ENCODE measurements at regions not wholly inside any gene's neighbourhood (a gene's known extent, or its start where the extent isn't known, plus 50 kb on each side); places are given as distances from the start of the nearest gene placed in this dataset.

- ATAC-seq = no peak
- H3K4me3 Mint-ChIP-seq = no peak overlapping the region
- no peak overlapping the region for H3K27ac Mint-ChIP-seq
- H3K9me3 Mint-ChIP-seq = peaks cover 7% of the 10 kb centered on the region
- H3K36me3 Mint-ChIP-seq = no peaks in the 10 kb centered on the region
- no peaks in the 10 kb centered on the region for H3K4me1 Mint-ChIP-seq
- no peak for DNase-seq (ENCODE audit: low spot score in 2 of 2)
Observed at GRCh38 chr12:24057920-24058476, 108.5 kb upstream of the SOX5 start.

- peaks cover 11% of the 10 kb centered on the region for H3K9me3 Mint-ChIP-seq
- no peak overlapping the region for H3K27ac Mint-ChIP-seq
- H3K4me3 Mint-ChIP-seq = no peak overlapping the region
- DNase-seq (ENCODE audit: low spot score in 2 of 2) (no peak), ATAC-seq (no peak)
- no peaks in the 10 kb centered on the region for H3K36me3 Mint-ChIP-seq
- no peaks in the 10 kb centered on the region for H3K4me1 Mint-ChIP-seq
Observed at GRCh38 chr12:24055747-24056146, 106.3 kb upstream of the SOX5 start.

GRCh38 chr12:24054416-24054815 lies 104.9 kb upstream of the SOX5 start:
- no peaks in the 10 kb centered on the region for H3K4me1 Mint-ChIP-seq
- no peaks in the 10 kb centered on the region for H3K36me3 Mint-ChIP-seq
- DNase-seq (ENCODE audit: low spot score in 2 of 2) (no peak), ATAC-seq (no peak)
- H3K4me3 Mint-ChIP-seq = no peak overlapping the region
- peaks cover 8% of the 10 kb centered on the region for H3K9me3 Mint-ChIP-seq
- no peak overlapping the region for H3K27ac Mint-ChIP-seq

- no peak overlapping the region for H3K4me3 Mint-ChIP-seq
- no peaks in the 10 kb centered on the region for H3K4me1 Mint-ChIP-seq
- H3K36me3 Mint-ChIP-seq = no peaks in the 10 kb centered on the region
- ATAC-seq (no peak), DNase-seq (ENCODE audit: low spot score in 2 of 2) (no peak)
- peaks cover 12% of the 10 kb centered on the region for H3K9me3 Mint-ChIP-seq
- H3K27ac Mint-ChIP-seq = no peak overlapping the region
Observed at GRCh38 chr12:24049728-24050127, 100.3 kb upstream of the SOX5 start.

GRCh38 chr12:24049101-24049500 lies 99.6 kb upstream of the SOX5 start:
- H3K36me3 Mint-ChIP-seq = no peaks in the 10 kb centered on the region
- no peak overlapping the region for H3K4me3 Mint-ChIP-seq
- no peaks in the 10 kb centered on the region for H3K4me1 Mint-ChIP-seq
- peaks cover 8% of the 10 kb centered on the region for H3K9me3 Mint-ChIP-seq
- DNase-seq (ENCODE audit: low spot score in 2 of 2) (no peak), ATAC-seq (no peak)
- H3K27ac Mint-ChIP-seq = no peak overlapping the region

GRCh38 chr12:24048446-24048845 lies 99.0 kb upstream of the SOX5 start:
- ATAC-seq = no peak
- no peak for DNase-seq (ENCODE audit: low spot score in 2 of 2)
- Mint-ChIP-seq H3K36me3 (no peaks in the 10 kb centered on the region), H3K9me3 (peaks cover 8% of the 10 kb centered on the region), H3K27ac (no peak overlapping the region), H3K4me3 (no peak overlapping the region), H3K4me1 (no peaks in the 10 kb centered on the region)

- Mint-ChIP-seq H3K4me1 (no peaks in the 10 kb centered on the region), H3K9me3 (peaks cover 8% of the 10 kb centered on the region), H3K4me3 (no peak overlapping the region), H3K36me3 (no peaks in the 10 kb centered on the region), H3K27ac (no peak overlapping the region)
- DNase-seq (ENCODE audit: low spot score in 2 of 2) (no peak), ATAC-seq (no peak)
Observed at GRCh38 chr12:24047326-24047725, 97.9 kb upstream of the SOX5 start.

- no peak overlapping the region for H3K4me3 Mint-ChIP-seq
- no peak overlapping the region for H3K27ac Mint-ChIP-seq
- peaks cover 4% of the 10 kb centered on the region for H3K9me3 Mint-ChIP-seq
- DNase-seq (ENCODE audit: low spot score in 2 of 2) = no peak
- ATAC-seq = no peak
- no peaks in the 10 kb centered on the region for H3K36me3 Mint-ChIP-seq
- H3K4me1 Mint-ChIP-seq = no peaks in the 10 kb centered on the region
Observed at GRCh38 chr12:24045816-24046257, 96.4 kb upstream of the SOX5 start.

GRCh38 chr12:24044941-24045703 lies 95.7 kb upstream of the SOX5 start:
- Mint-ChIP-seq H3K36me3 (no peaks in the 10 kb centered on the region), H3K4me1 (no peaks in the 10 kb centered on the region), H3K4me3 (no peak overlapping the region), H3K9me3 (peaks cover 4% of the 10 kb centered on the region), H3K27ac (no peak overlapping the region)
- no peak for DNase-seq (ENCODE audit: low spot score in 2 of 2)
- ATAC-seq = no peak

- Mint-ChIP-seq H3K9me3 (peaks cover 4% of the 10 kb centered on the region), H3K4me1 (no peaks in the 10 kb centered on the region), H3K4me3 (no peak overlapping the region), H3K27ac (no peak overlapping the region), H3K36me3 (no peaks in the 10 kb centered on the region)
- DNase-seq (ENCODE audit: low spot score in 2 of 2) = no peak
- no peak for ATAC-seq
Observed at GRCh38 chr12:24042651-24043050, 93.2 kb upstream of the SOX5 start.

- DNase-seq (ENCODE audit: low spot score in 2 of 2) = no peak
- H3K4me3 Mint-ChIP-seq = no peak overlapping the region
- H3K27ac Mint-ChIP-seq = no peak overlapping the region
- H3K9me3 Mint-ChIP-seq = no peaks in the 10 kb centered on the region
- no peaks in the 10 kb centered on the region for H3K36me3 Mint-ChIP-seq
- no peak for ATAC-seq
- H3K4me1 Mint-ChIP-seq = no peaks in the 10 kb centered on the region
Observed at GRCh38 chr12:24039113-24039525, 89.6 kb upstream of the SOX5 start.

GRCh38 chr12:24038211-24038997 lies 88.9 kb upstream of the SOX5 start:
- Mint-ChIP-seq H3K9me3 (no peaks in the 10 kb centered on the region), H3K4me3 (no peak overlapping the region), H3K36me3 (no peaks in the 10 kb centered on the region), H3K27ac (no peak overlapping the region), H3K4me1 (no peaks in the 10 kb centered on the region)
- ATAC-seq (no peak), DNase-seq (ENCODE audit: low spot score in 2 of 2) (no peak)

GRCh38 chr12:24036438-24037216 lies 87.2 kb upstream of the SOX5 start:
- Mint-ChIP-seq H3K4me1 (no peaks in the 10 kb centered on the region), H3K4me3 (no peak overlapping the region), H3K27ac (no peak overlapping the region), H3K9me3 (no peaks in the 10 kb centered on the region), H3K36me3 (no peaks in the 10 kb centered on the region)
- DNase-seq (ENCODE audit: low spot score in 2 of 2) = no peak
- no peak for ATAC-seq

GRCh38 chr12:24034894-24035293 lies 85.4 kb upstream of the SOX5 start:
- ATAC-seq (no peak), DNase-seq (ENCODE audit: low spot score in 2 of 2) (no peak)
- H3K9me3 Mint-ChIP-seq = peaks cover 5% of the 10 kb centered on the region
- H3K4me1 Mint-ChIP-seq = no peaks in the 10 kb centered on the region
- no peak overlapping the region for H3K27ac Mint-ChIP-seq
- no peak overlapping the region for H3K4me3 Mint-ChIP-seq
- no peaks in the 10 kb centered on the region for H3K36me3 Mint-ChIP-seq

GRCh38 chr12:24034160-24034559 lies 84.7 kb upstream of the SOX5 start:
- ATAC-seq (no peak), DNase-seq (ENCODE audit: low spot score in 2 of 2) (no peak)
- H3K4me1 Mint-ChIP-seq = no peaks in the 10 kb centered on the region
- H3K4me3 Mint-ChIP-seq = no peak overlapping the region
- H3K27ac Mint-ChIP-seq = no peak overlapping the region
- peaks cover 5% of the 10 kb centered on the region for H3K9me3 Mint-ChIP-seq
- no peaks in the 10 kb centered on the region for H3K36me3 Mint-ChIP-seq

Data from stimulated activated effector memory CD8-positive, alpha-beta T cell treated with anti-CD3 and anti-CD28 coated beads, Interleukin-12 subunit alpha, Interleukin-12 subunit beta, amount 100 ng/mL, for 72 hours (primary cell).